HEK293T (cell line): ENCODE measurements at regions not wholly inside any gene's neighbourhood (a gene's known extent, or its start where the extent isn't known, plus 50 kb on each side); places are given as distances from the start of the nearest gene placed in this dataset.

Experiments
- CTCF ChIA-PET: fragments of 350-600 bp; formaldehyde crosslinking; extraction: SDS; loops from one replicate; lab custom pipeline; 2021; ENCODE audit warnings: antibody characterized with exemption, inconsistent platforms; lab: Yijun Ruan, JAX
- POLR2A ChIA-PET: fragments of 350-600 bp; formaldehyde crosslinking; extraction: SDS; loops from one replicate; lab custom pipeline; 2020; ENCODE audit warnings: antibody characterized with exemption, inconsistent platforms; lab: Yijun Ruan, JAX
- DNase-seq: peaks from one replicate; pipeline ENCODE4 v3.0.0; 2012; ENCODE audit warnings: mixed read lengths; ENCODE audit errors: extremely low spot score
- ARNT ChIP-seq: fragments of 450-650 bp; IDR thresholded peaks from 2 replicates; pipeline ENCODE4 v1.6.1; 2017; ENCODE audit warnings: mild to moderate bottlenecking
- BHLHE40 ChIP-seq: fragments of 450-650 bp; IDR thresholded peaks from 2 replicates; pipeline ENCODE4 v1.6.1; 2016; ENCODE audit warnings: mild to moderate bottlenecking, moderate library complexity, borderline replicate concordance
- CTBP1 ChIP-seq: fragments of 450-650 bp; IDR thresholded peaks from 2 replicates; pipeline ENCODE4 v1.6.1; 2016; ENCODE audit warnings: borderline replicate concordance
- ELF4 ChIP-seq: fragments of 450-650 bp; IDR thresholded peaks from 2 replicates; pipeline ENCODE4 v1.6.1; 2017; ENCODE audit warnings: antibody characterized with exemption
- FOXA1 ChIP-seq: fragments of 450-650 bp; IDR thresholded peaks from 2 replicates; pipeline ENCODE4 v1.6.1; 2016; ENCODE audit warnings: mild to moderate bottlenecking
- FOXK2 ChIP-seq: fragments of 450-650 bp; IDR thresholded peaks from 2 replicates; pipeline ENCODE4 v1.6.1; 2016; ENCODE audit warnings: mild to moderate bottlenecking
- FOXM1 ChIP-seq: fragments of 450-650 bp; IDR thresholded peaks from 2 replicates; pipeline ENCODE4 v1.6.1; 2017; ENCODE audit warnings: mild to moderate bottlenecking, borderline replicate concordance
- HDGF ChIP-seq: fragments of 450-650 bp; IDR thresholded peaks from 2 replicates; pipeline ENCODE4 v1.6.1; 2017; ENCODE audit warnings: antibody characterized with exemption, borderline replicate concordance
- L3MBTL2 ChIP-seq: fragments of 450-650 bp; conservative IDR thresholded peaks from 2 replicates; pipeline ENCODE4 v1.6.1; 2016; ENCODE audit warnings: mild to moderate bottlenecking
- LEF1 ChIP-seq: fragments of 450-650 bp; IDR thresholded peaks from 2 replicates; pipeline ENCODE4 v1.6.1; 2017; ENCODE audit warnings: mild to moderate bottlenecking, borderline replicate concordance
- NFRKB ChIP-seq: fragments of 450-650 bp; IDR thresholded peaks from 2 replicates; pipeline ENCODE4 v1.6.1; 2016; ENCODE audit warnings: mild to moderate bottlenecking, moderate library complexity
- SP1 ChIP-seq: fragments of 450-650 bp; IDR thresholded peaks from 2 replicates; pipeline ENCODE4 v1.6.1; 2017
- SUZ12 ChIP-seq: fragments of 450-650 bp; IDR thresholded peaks from 2 replicates; pipeline ENCODE4 v1.6.1; 2016; ENCODE audit warnings: mild to moderate bottlenecking
- TARDBP ChIP-seq: fragments of 450-650 bp; IDR thresholded peaks from 2 replicates; pipeline ENCODE4 v1.6.1; 2016
- ZNF384 ChIP-seq: fragments of 450-650 bp; IDR thresholded peaks from 2 replicates; pipeline ENCODE4 v1.6.1; 2016
- TF ChIP-seq, protein P1 (sequence below): fragments of 450-650 bp; IDR thresholded peaks from 2 replicates; pipeline ENCODE4 v1.6.1; 2016

DNA sequence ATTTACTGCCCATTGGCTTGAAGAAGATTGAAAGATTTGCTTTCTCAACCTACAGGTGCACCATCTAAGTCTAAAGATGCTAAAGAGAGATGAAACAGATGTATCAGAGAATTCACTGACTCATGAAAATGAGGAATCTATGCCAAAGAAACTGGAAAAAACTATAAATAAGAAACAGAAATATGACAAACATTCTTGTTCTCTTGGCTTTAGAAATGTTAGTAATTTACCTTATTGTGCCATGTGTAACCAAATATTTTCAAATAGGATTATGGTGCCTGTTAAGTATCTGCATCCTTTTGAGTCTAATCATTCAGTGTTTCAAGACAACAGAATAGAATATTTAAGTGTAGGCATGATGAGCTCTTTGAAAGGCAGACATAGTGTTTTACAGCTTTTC is 271.5 kb downstream of the MEX3B start:
- DNase-seq = no peak
- no peak for TF ChIP-seq FOXK2
- CTCF ChIA-PET = interaction anchor here (0.6 kb wide), 1 partner anchor 437 kb away, joined by 3 read pairs; no protein-coding TSS in a partner anchor
- POLR2A ChIA-PET = no interaction called here

DNA sequence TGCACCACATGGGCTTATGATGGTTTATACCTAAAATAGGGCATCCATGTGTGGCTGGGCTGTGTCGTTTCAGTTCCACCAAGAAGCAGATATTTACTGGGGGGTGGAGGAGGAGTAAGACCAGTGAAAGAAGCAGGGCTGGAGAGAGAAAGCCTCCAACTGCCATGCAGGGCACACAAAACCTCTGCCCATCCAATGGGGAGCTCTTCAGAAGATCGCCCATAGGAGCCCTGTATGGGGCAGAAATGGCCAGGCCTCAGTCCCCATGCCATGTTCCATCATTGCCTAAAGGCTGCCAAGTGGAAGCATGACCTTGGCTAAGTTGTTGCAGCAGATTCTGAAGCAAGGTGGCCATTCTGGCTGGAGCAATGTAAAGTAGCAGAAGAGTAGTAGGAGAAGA is 277.0 kb downstream of the MEX3B start:
- no peak for DNase-seq
- POLR2A ChIA-PET = no interaction called here
- TF ChIP-seq HDGF = no peak
- no peak for TF ChIP-seq FOXM1
- no peak for TF ChIP-seq LEF1
- TF ChIP-seq FOXA1 = no peak
- TF ChIP-seq TARDBP = no peak
- no peak for TF ChIP-seq BHLHE40
- TF ChIP-seq, protein P1, sequence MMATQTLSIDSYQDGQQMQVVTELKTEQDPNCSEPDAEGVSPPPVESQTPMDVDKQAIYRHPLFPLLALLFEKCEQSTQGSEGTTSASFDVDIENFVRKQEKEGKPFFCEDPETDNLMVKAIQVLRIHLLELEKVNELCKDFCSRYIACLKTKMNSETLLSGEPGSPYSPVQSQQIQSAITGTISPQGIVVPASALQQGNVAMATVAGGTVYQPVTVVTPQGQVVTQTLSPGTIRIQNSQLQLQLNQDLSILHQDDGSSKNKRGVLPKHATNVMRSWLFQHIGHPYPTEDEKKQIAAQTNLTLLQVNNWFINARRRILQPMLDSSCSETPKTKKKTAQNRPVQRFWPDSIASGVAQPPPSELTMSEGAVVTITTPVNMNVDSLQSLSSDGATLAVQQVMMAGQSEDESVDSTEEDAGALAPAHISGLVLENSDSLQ = no peak
- no peak for TF ChIP-seq SUZ12
- TF ChIP-seq ELF4 = no peak
- TF ChIP-seq ARNT = no peak
- TF ChIP-seq L3MBTL2 = no peak
- TF ChIP-seq CTBP1 = no peak
- no peak for TF ChIP-seq NFRKB
- TF ChIP-seq ZNF384 = no peak
- no peak for TF ChIP-seq SP1
- TF ChIP-seq FOXK2 = no peak
- CTCF ChIA-PET = no interaction called here

DNA sequence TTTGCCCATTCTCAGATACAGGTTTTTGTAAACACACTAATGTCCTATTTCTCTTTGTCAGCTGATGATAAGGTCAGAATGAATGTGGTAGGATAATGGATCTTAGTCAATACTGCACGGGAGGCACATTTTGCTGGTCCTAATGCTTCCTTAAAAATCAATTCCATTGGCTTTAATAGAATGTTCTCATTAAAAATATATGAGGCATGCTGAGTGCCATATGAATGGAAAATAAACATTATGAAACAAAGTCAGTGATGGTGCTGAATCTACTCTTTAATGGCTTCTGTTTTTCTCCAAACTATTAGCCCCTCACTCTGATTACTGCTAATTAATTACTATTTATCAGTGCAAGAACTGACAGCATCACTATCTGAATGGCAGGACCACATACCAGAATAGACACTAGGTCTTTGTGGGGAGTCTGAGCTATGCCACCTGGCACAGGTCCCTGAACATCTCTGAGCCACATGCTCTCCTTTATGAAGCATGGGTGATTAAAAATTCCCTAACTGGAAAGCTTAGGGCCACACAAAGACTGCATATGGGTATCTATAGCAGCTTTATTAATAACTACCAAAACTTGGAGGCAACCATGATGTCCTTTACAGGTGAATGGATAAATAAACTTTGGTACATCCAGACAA is 278.9 kb downstream of the MEX3B start:
- CTCF ChIA-PET = interaction anchor here (1.0 kb wide), 1 partner anchor 14 kb away, joined by 3 read pairs; no protein-coding TSS in a partner anchor
- TF ChIP-seq TARDBP (no peak), ARNT (no peak), LEF1 (no peak), NFRKB (no peak)
- TF ChIP-seq, protein P1 = no peak
- POLR2A ChIA-PET = no interaction called here
- no peak for DNase-seq

DNA sequence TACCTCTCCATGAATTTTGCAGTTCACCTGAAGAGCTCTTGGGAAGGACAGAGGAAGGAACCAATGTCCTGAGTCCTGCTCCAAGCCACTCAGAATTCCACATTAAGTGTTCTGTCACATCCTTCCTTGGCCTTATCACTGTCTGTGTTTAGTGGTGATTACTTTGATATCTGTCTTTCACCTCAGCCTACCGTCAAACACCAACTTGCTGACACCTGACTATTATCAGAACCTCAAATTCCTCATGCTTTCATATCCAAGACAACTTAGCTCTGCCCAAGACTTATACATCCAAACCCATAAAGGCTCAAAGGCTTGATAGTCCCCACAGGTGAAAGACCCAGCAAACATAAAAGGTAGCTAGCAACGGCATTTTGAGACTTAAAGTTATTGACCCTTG is 280.0 kb downstream of the MEX3B start:
- TF ChIP-seq, protein P1 = no peak
- no peak for TF ChIP-seq SP1
- TF ChIP-seq NFRKB = no peak
- TF ChIP-seq FOXM1 = no peak
- no peak for TF ChIP-seq ELF4
- TF ChIP-seq CTBP1 = no peak
- no peak for TF ChIP-seq ZNF384
- TF ChIP-seq BHLHE40 = no peak
- TF ChIP-seq TARDBP = no peak
- no peak for TF ChIP-seq FOXK2
- TF ChIP-seq HDGF = no peak
- no peak for TF ChIP-seq LEF1
- TF ChIP-seq FOXA1 = no peak
- TF ChIP-seq L3MBTL2 = no peak
- no peak for TF ChIP-seq ARNT
- TF ChIP-seq SUZ12 = no peak
- POLR2A ChIA-PET = no interaction called here
- DNase-seq = no peak
- CTCF ChIA-PET = interaction anchor here (1.0 kb wide), 1 partner anchor 13 kb away, joined by 3 read pairs; no protein-coding TSS in a partner anchor

DNA sequence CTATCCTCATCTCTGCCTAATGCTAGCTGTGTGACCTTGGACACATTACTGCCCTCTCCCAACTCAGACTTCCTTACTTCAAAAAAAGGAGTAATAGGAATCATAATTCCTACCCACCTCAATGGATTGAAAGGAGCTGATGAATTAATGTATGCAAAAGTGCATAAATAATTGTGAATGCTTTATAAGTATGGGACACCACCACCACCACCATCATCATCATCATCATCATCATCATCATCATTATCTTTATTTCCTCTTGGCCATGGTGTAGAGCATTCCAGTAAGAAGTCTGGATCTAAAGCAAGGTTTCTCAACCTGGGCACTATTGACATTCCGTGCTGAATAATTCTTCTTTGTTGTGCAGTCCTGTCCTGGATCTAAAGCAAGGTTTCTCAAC is 282.5 kb downstream of the MEX3B start:
- TF ChIP-seq ELF4 (no peak), TARDBP (no peak), ARNT (no peak), BHLHE40 (no peak)
- ChIA-PET POLR2A (no interaction called here), CTCF (no interaction called here)
- no peak for DNase-seq

DNA sequence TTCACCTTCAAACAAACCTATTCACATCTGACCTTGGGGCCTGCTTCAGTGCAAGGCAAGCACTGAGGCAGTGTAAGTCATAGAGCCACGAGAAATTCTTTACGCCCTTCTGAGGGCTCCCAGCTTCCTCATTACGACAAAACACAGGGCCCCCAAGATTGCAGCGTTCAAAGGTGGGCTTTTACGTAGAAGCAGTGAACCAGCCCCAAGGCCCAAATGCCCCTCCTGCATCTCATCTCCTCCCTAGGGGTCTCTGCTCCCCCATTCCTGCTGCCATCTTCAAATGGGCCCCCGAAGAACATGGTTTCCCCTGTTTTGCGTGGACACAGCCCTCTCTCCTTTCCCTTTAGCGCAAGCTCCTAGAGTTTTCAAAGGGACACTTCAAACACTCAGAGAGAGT is 285.1 kb downstream of the MEX3B start:
- ChIA-PET CTCF (no interaction called here), POLR2A (no interaction called here)
- no peak for DNase-seq
- TF ChIP-seq CTBP1 (no peak), NFRKB (no peak), ELF4 (no peak), HDGF (no peak), L3MBTL2 (no peak), FOXK2 (no peak), FOXA1 (no peak), TARDBP (no peak), SUZ12 (no peak), FOXM1 (no peak), SP1 (no peak), BHLHE40 (no peak)
- TF ChIP-seq, protein P1 = no peak
